Endothelial cell (in vitro differentiated cells): ENCODE measurements at regions not wholly inside any gene's neighbourhood (a gene's known extent, or its start where the extent isn't known, plus 50 kb on each side); places are given as distances from the start of the nearest gene placed in this dataset.

Experiments used
- DNase-seq: peaks from one replicate; pipeline ENCODE4 v3.0.0; 2021; ENCODE audit warnings: low spot score
- H3K27ac Mint-ChIP-seq: one replicate; pipeline ENCODE4 v1.8.0; 2021; ENCODE audit warnings: mixed read lengths, inconsistent platforms; ENCODE audit not compliant: unreplicated experiment
- H3K27me3 Mint-ChIP-seq: one replicate; pipeline ENCODE4 v1.8.0; 2021; ENCODE audit warnings: mild to moderate bottlenecking, moderate library complexity, mixed read lengths, inconsistent platforms; ENCODE audit not compliant: unreplicated experiment
- H3K36me3 Mint-ChIP-seq: one replicate; pipeline ENCODE4 v1.8.0; 2021; ENCODE audit warnings: mild to moderate bottlenecking, low read depth, mixed read lengths, inconsistent platforms; ENCODE audit not compliant: unreplicated experiment
- H3K4me1 Mint-ChIP-seq: one replicate; pipeline ENCODE4 v1.8.0; 2021; ENCODE audit warnings: mild to moderate bottlenecking, mixed read lengths, inconsistent platforms; ENCODE audit not compliant: unreplicated experiment
- H3K4me3 Mint-ChIP-seq: one replicate; pipeline ENCODE4 v1.8.0; 2021; ENCODE audit warnings: mild to moderate bottlenecking, mixed read lengths, inconsistent platforms; ENCODE audit not compliant: unreplicated experiment
- H3K9me3 Mint-ChIP-seq: one replicate; pipeline ENCODE4 v1.8.0; 2021; ENCODE audit warnings: mixed read lengths, inconsistent platforms; ENCODE audit not compliant: unreplicated experiment
- CTCF ChIP-seq: fragments of 200-600 bp; sonication (generic); IDR thresholded peaks from one replicate; pipeline ENCODE4 v1.5.0; 2021; ENCODE audit warnings: antibody characterized with exemption; ENCODE audit not compliant: unreplicated experiment

- no peak overlapping the region for H3K4me3 Mint-ChIP-seq
- DNase-seq, result no peak
These were observed 210.5 kb upstream of the PIK3C3 start for GRCh38 chr18:41744421-41745030.

GRCh38 chr18:41737218-41737617, 217.8 kb upstream of the PIK3C3 start:
- no peak overlapping the region for H3K4me3 Mint-ChIP-seq
- H3K9me3 Mint-ChIP-seq, result no peaks in the 10 kb centered on the region
- H3K27ac Mint-ChIP-seq, result no peak overlapping the region
- H3K4me1 Mint-ChIP-seq, result no peaks in the 10 kb centered on the region
- no peak for TF ChIP-seq CTCF
- no peaks in the 10 kb centered on the region for H3K36me3 Mint-ChIP-seq
- DNase-seq, result no peak
- H3K27me3 Mint-ChIP-seq, result no peaks in the 10 kb centered on the region

More at GRCh38 chr18:41744421-41745030, 210.5 kb upstream of the PIK3C3 start:
- H3K36me3 Mint-ChIP-seq, result no peaks in the 10 kb centered on the region
- no peaks in the 10 kb centered on the region for H3K9me3 Mint-ChIP-seq
- H3K4me1 Mint-ChIP-seq, result peaks cover 7% of the 10 kb centered on the region
- H3K27ac Mint-ChIP-seq, result no peak overlapping the region
- TF ChIP-seq CTCF, result no peak
- no peaks in the 10 kb centered on the region for H3K27me3 Mint-ChIP-seq

GRCh38 chr18:41734917-41735316, 220.1 kb upstream of the PIK3C3 start:
- H3K27me3 Mint-ChIP-seq, result no peaks in the 10 kb centered on the region
- H3K36me3 Mint-ChIP-seq, result no peaks in the 10 kb centered on the region
- TF ChIP-seq CTCF, result no peak
- H3K9me3 Mint-ChIP-seq, result no peaks in the 10 kb centered on the region
- no peak for DNase-seq
- no peak overlapping the region for H3K4me3 Mint-ChIP-seq
- H3K27ac Mint-ChIP-seq, result no peak overlapping the region
- H3K4me1 Mint-ChIP-seq, result no peaks in the 10 kb centered on the region

- Mint-ChIP-seq H3K9me3 (no peaks in the 10 kb centered on the region), H3K36me3 (no peaks in the 10 kb centered on the region)
These were observed 222.7 kb upstream of the PIK3C3 start for GRCh38 chr18:41732356-41732755.

More at GRCh38 chr18:41732356-41732755, 222.7 kb upstream of the PIK3C3 start:
- DNase-seq, result no peak
- Mint-ChIP-seq H3K4me3 (no peak overlapping the region), H3K27ac (no peak overlapping the region), H3K27me3 (no peaks in the 10 kb centered on the region), H3K4me1 (no peaks in the 10 kb centered on the region)
- no peak for TF ChIP-seq CTCF
